ENCODE measurements at regions not wholly inside any gene's neighbourhood (a gene's known extent, or its start where the extent isn't known, plus 50 kb on each side); places are given as distances from the start of the nearest gene placed in this dataset.

- Histone ChIP-seq H3K27ac (ENCODE audit: low read depth, low read length) (no peak overlapping the region), H3K4me3 (ENCODE audit: low read length) (no peak overlapping the region), H3K27me3 (ENCODE audit: insufficient read depth, low read length) (no peaks in the 10 kb centered on the region), H3K9me3 (ENCODE audit: insufficient read depth, low read depth, low read length) (0 out of 2 replicates have a peak, but pooled peaks cover 3% of the 10 kb centered on the region), H3K9ac (ENCODE audit: low read depth, low read length) (no peak overlapping the region), H3K36me3 (ENCODE audit: insufficient read depth, low read length) (no peaks in the 10 kb centered on the region), H3K4me1 (ENCODE audit: insufficient read depth, low read length) (no peaks in the 10 kb centered on the region)
- WGBS = 65% methylated on average over 7 of the region's 7 CpGs
Measured at GRCh38 chr7:156140447-156140846, 328.2 kb upstream of the SHH start.

DNA sequence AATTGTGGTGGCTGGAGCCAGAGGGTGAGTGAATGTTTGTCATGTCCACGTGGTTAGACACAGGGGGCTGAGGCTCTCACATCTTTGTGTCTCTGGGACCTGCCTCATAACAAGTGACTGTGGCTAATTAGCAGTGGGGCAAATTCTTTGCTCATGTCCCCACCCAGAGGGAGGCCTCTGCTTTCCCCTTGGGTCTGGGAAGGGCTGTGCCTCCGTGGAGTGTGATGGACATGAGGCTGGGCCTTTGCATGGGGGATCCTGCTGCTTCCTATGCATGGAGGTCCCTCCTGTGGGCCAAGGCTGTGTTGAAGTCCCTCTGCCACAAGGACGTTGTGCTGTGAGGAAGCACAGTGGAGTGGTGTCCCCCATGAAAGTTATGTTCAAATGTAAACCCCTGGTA lies 327.4 kb upstream of the SHH start:
- Histone ChIP-seq H3K27ac (ENCODE audit: low read depth, low read length) (no peak overlapping the region), H3K9me3 (ENCODE audit: insufficient read depth, low read depth, low read length) (0 out of 2 replicates have a peak, but pooled peaks cover 3% of the 10 kb centered on the region), H3K27me3 (ENCODE audit: insufficient read depth, low read length) (no peaks in the 10 kb centered on the region), H3K9ac (ENCODE audit: low read depth, low read length) (no peak overlapping the region), H3K36me3 (ENCODE audit: insufficient read depth, low read length) (no peaks in the 10 kb centered on the region), H3K4me1 (ENCODE audit: insufficient read depth, low read length) (no peaks in the 10 kb centered on the region), H3K4me3 (ENCODE audit: low read length) (no peak overlapping the region)
- 86% methylated on average over 3 of the region's 3 CpGs for WGBS

GRCh38 chr7:156139112-156139511 lies 326.8 kb upstream of the SHH start:
- Histone ChIP-seq H3K4me1 (ENCODE audit: insufficient read depth, low read length) (no peaks in the 10 kb centered on the region), H3K27me3 (ENCODE audit: insufficient read depth, low read length) (no peaks in the 10 kb centered on the region), H3K9ac (ENCODE audit: low read depth, low read length) (no peak overlapping the region), H3K27ac (ENCODE audit: low read depth, low read length) (no peak overlapping the region), H3K9me3 (ENCODE audit: insufficient read depth, low read depth, low read length) (0 out of 2 replicates have a peak, but pooled peaks cover 3% of the 10 kb centered on the region), H3K4me3 (ENCODE audit: low read length) (no peak overlapping the region), H3K36me3 (ENCODE audit: insufficient read depth, low read length) (no peaks in the 10 kb centered on the region)
- 92% methylated on average over 7 of the region's 7 CpGs for WGBS

DNA sequence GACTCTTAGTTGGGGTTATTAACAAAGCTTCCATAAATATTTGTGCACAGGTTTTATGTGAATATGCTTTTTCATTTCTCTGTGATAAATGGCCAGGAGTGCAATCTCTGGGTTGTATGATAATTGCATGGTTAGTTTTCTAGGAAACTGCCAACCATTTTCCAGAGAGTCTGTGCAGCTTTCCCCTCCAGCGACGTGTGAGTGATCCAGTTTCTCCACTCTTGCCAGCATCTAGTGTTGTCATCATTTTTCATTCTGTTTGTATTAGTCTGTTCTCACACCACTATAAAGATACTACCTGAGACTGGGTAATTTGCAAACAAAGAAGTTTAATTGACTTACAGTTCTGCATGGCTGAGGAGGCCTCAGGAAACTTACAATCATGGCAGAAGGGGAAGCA lies 319.6 kb upstream of the SHH start:
- Histone ChIP-seq H3K4me1 (ENCODE audit: insufficient read depth, low read length) (no peaks in the 10 kb centered on the region), H3K27ac (ENCODE audit: low read depth, low read length) (no peak overlapping the region), H3K9me3 (ENCODE audit: insufficient read depth, low read depth, low read length) (0 out of 2 replicates have a peak, but pooled peaks cover 3% of the 10 kb centered on the region), H3K27me3 (ENCODE audit: insufficient read depth, low read length) (no peaks in the 10 kb centered on the region), H3K36me3 (ENCODE audit: insufficient read depth, low read length) (no peaks in the 10 kb centered on the region), H3K9ac (ENCODE audit: low read depth, low read length) (no peak overlapping the region), H3K4me3 (ENCODE audit: low read length) (no peak overlapping the region)
- 100% methylated on average over 2 of the region's 2 CpGs for WGBS

DNA sequence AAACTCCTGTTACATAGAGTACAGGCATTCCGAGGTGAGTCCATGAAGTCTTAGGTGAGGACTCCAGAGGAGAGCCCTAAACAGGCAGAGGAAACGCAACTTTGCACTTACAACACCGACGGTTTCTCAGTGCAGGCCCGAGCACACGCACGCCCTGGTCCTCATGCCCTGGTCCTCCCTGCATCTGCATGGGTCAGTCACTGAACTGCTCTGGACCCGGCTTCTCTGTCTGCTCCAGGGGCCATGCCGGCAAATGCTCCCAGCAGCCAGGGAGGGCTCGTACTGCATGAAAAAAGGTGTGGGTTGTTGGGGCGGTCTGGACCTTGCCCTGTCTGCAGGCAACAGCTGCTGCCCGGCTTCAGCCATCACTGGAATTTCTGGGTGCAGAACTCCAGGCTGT lies 317.3 kb upstream of the SHH start:
- H3K36me3 ChIP-seq (ENCODE audit: insufficient read depth, low read length) = no peaks in the 10 kb centered on the region
- no peak overlapping the region for H3K9ac ChIP-seq (ENCODE audit: low read depth, low read length)
- H3K27ac ChIP-seq (ENCODE audit: low read depth, low read length) = no peak overlapping the region
- no peak overlapping the region for H3K4me3 ChIP-seq (ENCODE audit: low read length)
- WGBS = 96% methylated on average over 12 of the region's 12 CpGs
- H3K27me3 ChIP-seq (ENCODE audit: insufficient read depth, low read length) = no peaks in the 10 kb centered on the region
- no peaks in the 10 kb centered on the region for H3K4me1 ChIP-seq (ENCODE audit: insufficient read depth, low read length)
- no peaks in the 10 kb centered on the region for H3K9me3 ChIP-seq (ENCODE audit: insufficient read depth, low read depth, low read length)

DNA sequence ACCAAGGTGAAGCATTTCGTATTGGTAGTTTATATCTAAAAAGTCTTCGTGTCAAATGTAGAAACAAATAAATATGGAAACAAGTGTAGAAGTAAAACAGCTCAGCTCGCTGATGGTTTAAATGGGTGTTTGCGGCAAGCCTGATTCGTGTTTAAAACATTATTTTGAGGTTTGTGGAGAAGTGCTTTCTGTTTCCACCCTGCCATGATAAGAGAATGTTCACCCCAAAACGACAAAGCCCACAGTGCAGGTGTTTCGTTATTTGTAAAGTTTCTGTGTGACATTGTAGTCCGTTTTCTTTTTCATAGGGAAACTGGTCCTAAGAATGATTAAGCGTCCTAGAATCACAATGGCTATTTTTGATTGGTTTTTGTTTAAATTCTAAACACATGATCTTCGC lies 316.2 kb upstream of the SHH start:
- H3K27me3 ChIP-seq (ENCODE audit: insufficient read depth, low read length) = no peaks in the 10 kb centered on the region
- H3K36me3 ChIP-seq (ENCODE audit: insufficient read depth, low read length) = no peaks in the 10 kb centered on the region
- H3K9ac ChIP-seq (ENCODE audit: low read depth, low read length) = no peak overlapping the region
- no peaks in the 10 kb centered on the region for H3K9me3 ChIP-seq (ENCODE audit: insufficient read depth, low read depth, low read length)
- no peaks in the 10 kb centered on the region for H3K4me1 ChIP-seq (ENCODE audit: insufficient read depth, low read length)
- H3K4me3 ChIP-seq (ENCODE audit: low read length) = no peak overlapping the region
- 93% methylated on average over 10 of the region's 10 CpGs for WGBS
- H3K27ac ChIP-seq (ENCODE audit: low read depth, low read length) = no peak overlapping the region

GRCh38 chr7:156127166-156128134 lies 315.2 kb upstream of the SHH start:
- Histone ChIP-seq H3K9me3 (ENCODE audit: insufficient read depth, low read depth, low read length) (no peaks in the 10 kb centered on the region), H3K36me3 (ENCODE audit: insufficient read depth, low read length) (no peaks in the 10 kb centered on the region), H3K27ac (ENCODE audit: low read depth, low read length) (no peak overlapping the region), H3K4me1 (ENCODE audit: insufficient read depth, low read length) (no peaks in the 10 kb centered on the region), H3K4me3 (ENCODE audit: low read length) (no peak overlapping the region), H3K9ac (ENCODE audit: low read depth, low read length) (no peak overlapping the region), H3K27me3 (ENCODE audit: insufficient read depth, low read length) (no peaks in the 10 kb centered on the region)
- WGBS = 89% methylated on average over 35 of the region's 35 CpGs

DNA sequence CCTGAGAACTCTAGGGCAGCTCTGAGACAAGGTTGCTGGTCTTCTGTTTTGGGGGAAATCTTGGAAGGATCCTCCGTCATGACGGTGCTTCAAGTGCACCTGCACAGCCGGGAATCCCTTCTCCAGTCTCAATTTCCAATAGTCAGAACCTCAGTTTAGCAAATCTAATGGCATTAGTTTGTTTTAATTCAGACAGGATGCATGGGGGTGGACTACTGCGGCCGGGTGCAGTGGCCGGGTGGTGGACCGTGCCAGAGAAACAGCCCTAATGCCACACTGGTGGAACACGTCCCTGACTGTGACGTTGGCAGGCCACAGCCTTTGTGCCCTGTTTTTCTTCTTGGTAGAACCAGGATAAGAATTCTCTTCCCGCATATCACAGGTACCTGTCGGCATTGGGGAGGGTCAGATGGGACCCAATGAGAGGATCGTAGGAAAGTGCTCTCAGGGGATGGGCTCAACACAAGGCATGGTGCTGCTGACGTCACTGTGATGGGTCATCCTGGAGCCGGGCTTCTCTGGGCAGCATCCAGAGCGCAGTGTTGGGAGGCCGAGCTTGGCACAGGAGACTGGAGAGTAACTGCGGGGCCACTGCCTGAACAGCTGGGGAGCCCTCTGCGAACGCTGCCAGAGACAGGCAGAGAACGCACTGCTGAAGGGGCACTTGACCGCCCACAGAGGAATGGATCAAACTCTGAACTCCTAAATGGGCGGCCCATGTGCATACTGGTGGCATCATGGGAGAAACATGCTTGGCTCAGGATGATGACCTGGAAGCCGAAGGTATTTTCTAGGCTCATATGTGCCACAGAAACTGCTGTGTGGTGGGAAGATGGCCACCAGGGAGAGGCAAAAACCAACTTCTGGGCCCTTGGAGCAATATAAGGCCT lies 313.8 kb upstream of the SHH start:
- Histone ChIP-seq H3K9ac (ENCODE audit: low read depth, low read length) (no peak overlapping the region), H3K4me3 (ENCODE audit: low read length) (no peak overlapping the region), H3K4me1 (ENCODE audit: insufficient read depth, low read length) (no peaks in the 10 kb centered on the region), H3K27me3 (ENCODE audit: insufficient read depth, low read length) (no peaks in the 10 kb centered on the region), H3K9me3 (ENCODE audit: insufficient read depth, low read depth, low read length) (no peaks in the 10 kb centered on the region), H3K27ac (ENCODE audit: low read depth, low read length) (no peak overlapping the region), H3K36me3 (ENCODE audit: insufficient read depth, low read length) (no peaks in the 10 kb centered on the region)
- 97% methylated on average over 23 of the region's 23 CpGs for whole genome bisulfite sequencing

- H3K9ac ChIP-seq (ENCODE audit: low read depth, low read length) = no peak overlapping the region
- H3K4me1 ChIP-seq (ENCODE audit: insufficient read depth, low read length) = no peaks in the 10 kb centered on the region
- H3K4me3 ChIP-seq (ENCODE audit: low read length) = no peak overlapping the region
- H3K27ac ChIP-seq (ENCODE audit: low read depth, low read length) = no peak overlapping the region
- H3K27me3 ChIP-seq (ENCODE audit: insufficient read depth, low read length) = no peaks in the 10 kb centered on the region
- WGBS = 94% methylated on average over 18 of the region's 18 CpGs
- no peaks in the 10 kb centered on the region for H3K9me3 ChIP-seq (ENCODE audit: insufficient read depth, low read depth, low read length)
- H3K36me3 ChIP-seq (ENCODE audit: insufficient read depth, low read length) = no peaks in the 10 kb centered on the region
Measured at GRCh38 chr7:156124356-156124755, 312.1 kb upstream of the SHH start.

GRCh38 chr7:156123362-156123761 lies 311.1 kb upstream of the SHH start:
- Histone ChIP-seq H3K36me3 (ENCODE audit: insufficient read depth, low read length) (no peaks in the 10 kb centered on the region), H3K27me3 (ENCODE audit: insufficient read depth, low read length) (no peaks in the 10 kb centered on the region), H3K4me1 (ENCODE audit: insufficient read depth, low read length) (no peaks in the 10 kb centered on the region), H3K27ac (ENCODE audit: low read depth, low read length) (no peak overlapping the region), H3K9me3 (ENCODE audit: insufficient read depth, low read depth, low read length) (no peaks in the 10 kb centered on the region), H3K4me3 (ENCODE audit: low read length) (no peak overlapping the region), H3K9ac (ENCODE audit: low read depth, low read length) (no peak overlapping the region)
- WGBS = 96% methylated on average over 25 of the region's 25 CpGs

DNA sequence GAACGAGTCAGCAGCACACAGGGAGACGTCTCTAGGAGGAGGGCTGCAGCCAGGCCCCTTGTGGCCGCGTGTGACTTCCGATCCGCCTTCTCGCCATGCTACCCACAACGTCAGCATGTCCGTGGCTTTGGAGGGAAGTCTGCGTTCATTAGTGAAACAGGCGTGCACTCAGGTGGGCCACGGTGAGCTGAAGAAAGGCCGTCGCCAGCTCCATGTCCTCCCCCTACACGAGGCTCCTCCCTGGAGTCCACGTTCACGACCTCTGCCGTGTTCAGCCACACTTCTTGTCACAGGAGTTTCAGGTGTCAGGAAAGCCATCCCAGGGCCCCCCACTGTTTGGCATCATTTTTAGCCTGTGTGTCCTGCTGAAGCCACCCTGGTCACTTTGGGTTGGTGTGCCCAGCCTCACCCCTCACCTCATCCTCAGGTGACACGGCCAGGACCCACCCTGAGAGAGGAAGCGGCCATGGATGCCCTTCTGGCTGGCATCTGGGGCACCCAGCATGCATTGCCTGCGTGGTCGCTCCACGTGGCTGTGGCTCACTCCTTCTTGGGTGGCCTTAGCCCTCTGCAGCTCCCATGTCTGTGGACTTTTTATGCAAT lies 310.6 kb upstream of the SHH start:
- Histone ChIP-seq H3K4me1 (ENCODE audit: insufficient read depth, low read length) (no peaks in the 10 kb centered on the region), H3K27me3 (ENCODE audit: insufficient read depth, low read length) (no peaks in the 10 kb centered on the region), H3K27ac (ENCODE audit: low read depth, low read length) (no peak overlapping the region), H3K9me3 (ENCODE audit: insufficient read depth, low read depth, low read length) (no peaks in the 10 kb centered on the region), H3K36me3 (ENCODE audit: insufficient read depth, low read length) (no peaks in the 10 kb centered on the region), H3K9ac (ENCODE audit: low read depth, low read length) (no peak overlapping the region), H3K4me3 (ENCODE audit: low read length) (no peak overlapping the region)
- 95% methylated on average over 23 of the region's 23 CpGs for WGBS

Data from HUES64 (cell line).